ENCODE measurements at regions not wholly inside any gene's neighbourhood (a gene's known extent, or its start where the extent isn't known, plus 50 kb on each side); places are given as distances from the start of the nearest gene placed in this dataset.

GRCh38 chr2:19131871-19132270 lies 226.6 kb downstream of the OSR1 start:
- no peak for DNase-seq

DNA sequence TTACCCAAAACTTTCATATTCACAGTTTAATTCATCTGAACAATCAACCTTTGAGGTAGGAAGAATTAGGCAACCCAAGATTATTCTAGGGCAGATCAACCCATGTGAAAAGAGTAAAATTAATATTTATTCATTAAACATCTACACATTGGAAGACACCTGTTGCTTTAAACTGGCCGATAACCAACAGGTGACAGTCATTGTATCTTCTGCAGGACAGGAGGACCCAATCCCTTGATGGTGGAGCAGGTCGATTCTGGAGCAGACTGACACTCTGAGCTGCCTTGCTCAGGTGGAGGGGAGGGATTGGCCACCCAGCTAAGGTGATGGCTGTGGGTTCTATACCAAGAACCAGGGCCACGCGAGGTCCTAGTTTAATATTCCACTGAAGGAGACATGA lies 230.3 kb downstream of the OSR1 start:
- no peak for DNase-seq

DNA sequence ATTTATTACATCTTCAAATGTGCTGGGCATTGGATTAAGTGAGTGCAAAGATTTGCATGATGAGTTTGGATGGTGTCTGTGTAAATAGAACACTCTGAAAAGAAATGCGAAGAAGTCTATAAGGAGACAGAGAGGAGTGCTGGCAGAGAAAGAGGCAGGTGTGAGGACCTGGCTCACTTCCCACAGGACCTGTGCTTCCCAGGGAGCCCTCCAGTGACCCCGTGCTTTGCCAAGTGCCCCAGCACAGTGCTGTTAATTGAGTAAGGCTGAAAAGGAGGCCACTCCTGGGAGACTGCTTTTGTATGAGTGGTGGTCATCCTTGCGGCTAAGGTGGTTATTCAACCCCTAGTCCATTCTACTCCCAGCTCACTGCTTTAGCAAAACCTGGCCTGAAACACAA lies 230.8 kb downstream of the OSR1 start:
- DNase-seq: no peak

- DNase-seq: no peak
These were observed 232.3 kb downstream of the OSR1 start for GRCh38 chr2:19125901-19126680.

DNA sequence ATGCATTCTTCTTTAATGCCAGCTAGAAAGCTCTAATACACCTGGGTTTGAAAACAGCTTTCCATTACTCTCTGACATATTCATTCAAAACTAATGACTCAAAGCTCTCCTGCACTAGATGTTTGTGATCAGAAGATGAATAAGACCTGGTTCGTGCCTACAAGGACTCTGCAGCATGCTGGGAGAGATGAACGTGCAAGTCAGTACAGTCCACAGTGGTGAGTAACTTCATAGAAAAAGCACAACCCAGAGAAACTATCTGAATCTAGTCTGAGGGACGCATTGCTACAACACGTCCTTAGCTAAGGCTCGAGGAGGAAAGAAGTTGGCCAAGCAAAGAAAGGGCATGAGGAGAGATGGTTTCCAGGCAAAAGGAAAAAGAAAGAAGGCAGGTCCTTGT lies 234.3 kb downstream of the OSR1 start:
- DNase-seq: no peak

DNA sequence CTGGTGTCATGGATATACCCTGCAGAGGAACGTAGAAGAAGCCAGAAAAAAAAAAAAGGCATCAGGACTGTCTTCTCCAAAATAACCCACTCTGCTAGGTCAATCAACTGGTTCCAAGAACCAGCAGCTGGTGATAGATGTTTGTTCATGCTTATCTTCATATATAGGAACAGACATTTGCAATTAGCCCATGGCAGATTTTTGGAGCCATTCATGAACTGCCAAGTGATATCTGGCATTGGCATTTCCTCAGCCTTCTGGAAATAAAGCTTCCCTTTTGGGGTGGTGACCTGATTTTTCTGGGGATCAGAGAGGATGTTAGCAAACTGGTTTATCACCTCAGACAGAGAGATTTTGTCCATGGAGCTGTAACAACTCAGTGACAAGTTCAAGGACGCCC lies 234.9 kb downstream of the OSR1 start:
- DNase-seq: no peak

DNA sequence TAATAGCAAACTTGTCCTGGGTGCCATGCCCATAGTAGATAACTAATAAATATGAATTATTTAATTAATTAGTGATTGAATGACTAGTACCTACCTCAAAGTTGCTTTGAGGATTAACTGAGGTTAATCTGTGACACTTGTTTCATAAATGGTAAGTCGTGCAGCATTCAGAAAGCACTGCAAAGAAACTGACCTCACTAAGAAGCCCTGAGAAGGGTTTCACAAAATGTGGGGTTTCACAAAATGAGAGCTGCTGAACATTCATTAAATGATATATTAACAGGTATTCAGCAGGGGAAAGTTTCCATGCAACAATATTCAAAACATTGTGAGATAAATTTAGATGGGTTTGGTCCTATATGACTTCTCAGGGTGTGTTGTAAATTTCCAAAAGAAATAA lies 236.2 kb downstream of the OSR1 start:
- no peak for DNase-seq

- DNase-seq: no peak
These were observed 237.3 kb downstream of the OSR1 start for GRCh38 chr2:19120941-19121750.

DNA sequence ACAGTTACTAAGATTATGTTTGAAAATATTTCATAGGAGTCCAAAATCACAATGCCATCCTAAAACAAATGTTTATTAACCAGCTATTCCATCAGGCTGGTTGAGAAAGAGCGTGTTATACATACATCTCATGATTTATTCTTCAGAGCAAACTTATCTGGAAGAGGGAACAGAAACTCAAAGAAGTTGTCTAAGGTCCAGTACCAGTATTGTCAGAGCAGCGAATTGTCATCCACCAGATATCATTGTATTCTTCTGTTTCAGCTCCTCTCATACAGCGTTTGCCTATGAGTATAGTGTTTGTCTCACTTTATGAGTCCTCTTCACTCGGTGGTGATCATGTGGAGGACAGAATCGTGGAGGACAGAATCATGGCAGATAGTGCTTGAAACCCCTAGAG lies 238.2 kb downstream of the OSR1 start:
- DNase-seq: no peak

GRCh38 chr2:19119326-19120001 lies 239.0 kb downstream of the OSR1 start:
- DNase-seq: no peak

DNA sequence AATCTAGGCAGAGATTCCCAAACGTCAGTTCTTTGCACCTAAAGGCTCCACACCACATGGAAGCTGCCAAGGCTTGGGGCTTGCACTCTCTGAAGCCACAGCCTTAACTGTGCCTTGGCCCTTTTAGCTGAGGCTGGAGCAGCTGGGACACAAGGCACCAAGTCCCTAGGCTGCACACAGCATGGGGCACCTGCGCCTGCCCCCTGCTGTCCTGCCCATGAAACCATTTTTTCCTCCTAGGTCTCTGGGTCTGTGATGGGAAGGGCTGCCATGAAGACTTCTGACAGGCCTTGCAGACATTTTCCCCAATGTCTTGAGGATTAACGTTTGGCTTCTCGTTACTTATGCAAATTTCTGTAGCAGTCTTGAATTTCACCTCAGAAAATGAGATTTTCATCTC lies 241.5 kb downstream of the OSR1 start:
- DNase-seq: no peak

DNA sequence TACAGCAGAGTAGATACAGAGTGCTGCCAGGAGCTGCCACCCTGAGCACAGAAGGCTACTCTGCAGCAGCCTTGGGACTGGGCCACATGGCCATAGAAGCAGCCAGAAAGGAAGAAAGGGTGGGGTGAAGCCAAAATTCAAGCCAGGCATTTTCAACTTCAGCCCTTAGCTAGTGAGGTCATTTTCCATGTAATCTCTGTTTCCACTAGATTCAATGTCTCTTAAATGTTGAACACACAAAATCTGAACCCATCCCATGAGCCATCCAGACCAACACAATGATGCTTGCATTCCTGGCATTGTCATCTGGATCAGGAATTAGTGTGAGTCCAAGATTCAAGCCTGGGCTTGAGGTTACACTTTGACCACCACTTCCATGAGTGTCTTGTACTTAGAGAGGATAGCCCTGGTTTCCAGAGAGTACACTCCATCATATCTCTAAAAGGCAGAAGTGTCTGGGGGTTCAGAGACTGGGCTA lies 243.6 kb downstream of the OSR1 start:
- no peak for DNase-seq

DNA sequence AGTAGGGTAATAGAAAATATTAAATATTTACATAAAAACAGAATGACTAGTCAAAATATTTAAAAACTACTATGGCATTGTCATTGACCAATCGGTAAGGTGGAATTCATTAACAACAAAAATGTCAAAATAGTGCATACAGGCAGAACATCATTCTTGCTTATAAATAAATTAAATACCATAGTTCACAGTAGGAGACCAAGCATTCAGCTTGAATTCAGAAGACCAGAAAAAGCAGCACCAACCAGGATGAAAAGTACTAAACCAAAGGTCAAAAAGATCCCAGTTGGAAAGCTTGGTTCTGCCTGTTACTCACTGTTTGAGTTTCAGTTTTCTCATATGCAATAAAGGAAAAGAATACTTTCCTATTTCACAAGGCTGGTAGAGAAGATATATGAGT lies 244.3 kb downstream of the OSR1 start:
- no peak for DNase-seq

GRCh38 chr2:19111354-19111753 lies 247.1 kb downstream of the OSR1 start:
- DNase-seq: no peak

- DNase-seq: no peak
These were observed 248.9 kb downstream of the OSR1 start for GRCh38 chr2:19109518-19109917.

GRCh38 chr2:19106376-19106775 lies 252.0 kb downstream of the OSR1 start:
- no peak for DNase-seq

- no peak for DNase-seq
These were observed 253.9 kb downstream of the OSR1 start for GRCh38 chr2:19104503-19104902.

GRCh38 chr2:19102696-19103423 lies 255.6 kb downstream of the OSR1 start:
- DNase-seq: no peak

DNA sequence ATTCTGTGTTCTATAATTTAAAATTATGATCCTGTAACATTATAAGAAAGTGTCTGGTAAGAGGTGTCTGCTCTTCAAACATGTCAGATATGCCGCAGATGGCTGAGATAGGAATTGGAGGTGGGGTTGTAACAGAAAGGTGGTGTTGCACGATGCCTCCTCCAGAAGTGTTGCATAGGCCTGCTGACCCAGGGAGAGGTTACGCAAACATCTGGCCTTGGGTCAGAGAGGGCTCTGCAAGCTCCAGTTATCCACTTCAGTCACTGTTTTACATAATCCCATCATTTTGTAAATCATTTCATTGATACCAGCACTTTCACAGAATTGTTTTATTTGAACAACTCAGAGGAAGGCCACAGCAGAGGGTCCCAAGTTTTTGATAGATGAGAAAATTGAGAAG lies 256.5 kb downstream of the OSR1 start:
- no peak for DNase-seq

- no peak for DNase-seq
These were observed 257.9 kb downstream of the OSR1 start for GRCh38 chr2:19100570-19100969.

- DNase-seq: no peak
These were observed 259.2 kb downstream of the OSR1 start for GRCh38 chr2:19099181-19099580.

- no peak for DNase-seq
These were observed 259.8 kb downstream of the OSR1 start for GRCh38 chr2:19098467-19099160.

Measured in NCI-H2029 (cell line).